Brain microvascular endothelial cell (primary cell): ENCODE measurements at regions not wholly inside any gene's neighbourhood (a gene's known extent, or its start where the extent isn't known, plus 50 kb on each side); places are given as distances from the start of the nearest gene placed in this dataset.

Experiments
- DNase-seq: peaks from one replicate; pipeline ENCODE4 v3.0.0-alpha.2; 2020
- H3K27ac ChIP-seq: fragments of 250-450 bp; sonication (Bioruptor Pico); 2 replicates; pipeline ENCODE4 v1.5.1; 2020; ENCODE audit warnings: mild to moderate bottlenecking, moderate library complexity
- H3K27me3 ChIP-seq: fragments of 250-450 bp; sonication (Bioruptor Pico); replicated peaks from 2 replicates; pipeline ENCODE4 v1.5.1; 2020; ENCODE audit warnings: mild to moderate bottlenecking
- H3K36me3 ChIP-seq: fragments of 250-450 bp; sonication (Bioruptor Pico); replicated peaks from 2 replicates; pipeline ENCODE4 v1.5.1; 2020; ENCODE audit warnings: mild to moderate bottlenecking
- H3K4me3 ChIP-seq: 2 replicates; pipeline ENCODE4 v1.5.1; 2011; ENCODE audit warnings: low read depth, mild to moderate bottlenecking, control low read depth, low read length, moderate library complexity
- in situ Hi-C: cut with HindIII; loops from 2 replicates; pipeline ENCODE4 v1.10.0; 2017; ENCODE audit warnings: low sequenced_read_pairs, low pct_ligation_motif_present
- TF ChIP-seq, protein P1 (sequence below): IDR thresholded peaks from 2 replicates; pipeline ENCODE4 v1.5.1; 2011; ENCODE audit warnings: low read depth, mild to moderate bottlenecking, moderate library complexity, low read length, control low read depth, inconsistent platforms; ENCODE audit errors: missing control alignments

DNA sequence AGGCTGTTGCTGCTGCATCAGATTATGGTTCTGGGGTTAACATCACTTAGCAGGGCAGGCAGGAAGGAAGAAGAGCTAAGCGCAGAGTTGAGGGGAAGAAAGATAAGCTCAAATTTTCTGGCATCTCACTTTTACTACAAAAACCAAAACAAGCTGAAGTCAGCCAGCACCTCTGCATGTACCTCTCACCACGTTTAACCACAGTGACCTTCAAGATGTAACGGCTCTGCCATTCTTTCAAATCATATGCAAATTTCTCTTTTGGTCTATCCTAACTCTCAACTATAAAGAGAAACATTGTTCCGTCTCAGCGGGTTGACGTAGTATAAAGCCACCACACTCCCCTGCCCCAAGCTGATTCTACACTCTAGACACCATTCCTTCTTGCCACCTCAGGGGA is 154.4 kb downstream of the OMA1 start:
- H3K27ac ChIP-seq = no peak overlapping the region

DNA sequence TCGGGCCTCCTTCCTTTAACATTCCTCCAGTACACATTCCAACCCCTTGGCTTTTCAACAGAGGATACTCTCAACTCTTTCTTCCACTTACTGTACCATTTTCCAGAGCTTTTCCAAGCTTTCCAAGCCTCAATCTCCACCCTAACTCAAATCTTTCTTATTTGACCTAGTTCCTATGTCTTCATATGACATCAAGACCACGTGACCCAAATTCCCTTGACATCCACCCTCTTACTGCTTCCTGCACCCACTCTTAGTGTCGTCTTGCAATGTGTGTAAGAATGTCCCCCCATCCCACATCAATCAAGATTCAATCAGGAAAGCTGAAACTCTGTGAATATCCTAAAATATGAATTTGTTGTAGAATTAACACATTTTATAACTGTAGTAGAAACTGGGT is 155.0 kb downstream of the OMA1 start:
- TF ChIP-seq, protein P1, sequence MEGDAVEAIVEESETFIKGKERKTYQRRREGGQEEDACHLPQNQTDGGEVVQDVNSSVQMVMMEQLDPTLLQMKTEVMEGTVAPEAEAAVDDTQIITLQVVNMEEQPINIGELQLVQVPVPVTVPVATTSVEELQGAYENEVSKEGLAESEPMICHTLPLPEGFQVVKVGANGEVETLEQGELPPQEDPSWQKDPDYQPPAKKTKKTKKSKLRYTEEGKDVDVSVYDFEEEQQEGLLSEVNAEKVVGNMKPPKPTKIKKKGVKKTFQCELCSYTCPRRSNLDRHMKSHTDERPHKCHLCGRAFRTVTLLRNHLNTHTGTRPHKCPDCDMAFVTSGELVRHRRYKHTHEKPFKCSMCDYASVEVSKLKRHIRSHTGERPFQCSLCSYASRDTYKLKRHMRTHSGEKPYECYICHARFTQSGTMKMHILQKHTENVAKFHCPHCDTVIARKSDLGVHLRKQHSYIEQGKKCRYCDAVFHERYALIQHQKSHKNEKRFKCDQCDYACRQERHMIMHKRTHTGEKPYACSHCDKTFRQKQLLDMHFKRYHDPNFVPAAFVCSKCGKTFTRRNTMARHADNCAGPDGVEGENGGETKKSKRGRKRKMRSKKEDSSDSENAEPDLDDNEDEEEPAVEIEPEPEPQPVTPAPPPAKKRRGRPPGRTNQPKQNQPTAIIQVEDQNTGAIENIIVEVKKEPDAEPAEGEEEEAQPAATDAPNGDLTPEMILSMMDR = no peak
- H3K4me3 ChIP-seq = no peak overlapping the region

More for the DNA sequence above, 154.4 kb downstream of the OMA1 start:
- in situ Hi-C loops = no loop called here
- H3K36me3 ChIP-seq = no peaks in the 10 kb centered on the region
- TF ChIP-seq, protein P1 = no peak
- no peaks in the 10 kb centered on the region for H3K27me3 ChIP-seq
- no peak overlapping the region for H3K4me3 ChIP-seq
- no peak for DNase-seq

GRCh38 chr1:58391056-58391455 is 155.5 kb downstream of the OMA1 start:
- in situ Hi-C loops = no loop called here

More for the DNA sequence above, 155.0 kb downstream of the OMA1 start:
- Histone ChIP-seq H3K36me3 (no peaks in the 10 kb centered on the region), H3K27me3 (no peaks in the 10 kb centered on the region), H3K27ac (no peak overlapping the region)
- DNase-seq = no peak
- in situ Hi-C loops = no loop called here

DNA sequence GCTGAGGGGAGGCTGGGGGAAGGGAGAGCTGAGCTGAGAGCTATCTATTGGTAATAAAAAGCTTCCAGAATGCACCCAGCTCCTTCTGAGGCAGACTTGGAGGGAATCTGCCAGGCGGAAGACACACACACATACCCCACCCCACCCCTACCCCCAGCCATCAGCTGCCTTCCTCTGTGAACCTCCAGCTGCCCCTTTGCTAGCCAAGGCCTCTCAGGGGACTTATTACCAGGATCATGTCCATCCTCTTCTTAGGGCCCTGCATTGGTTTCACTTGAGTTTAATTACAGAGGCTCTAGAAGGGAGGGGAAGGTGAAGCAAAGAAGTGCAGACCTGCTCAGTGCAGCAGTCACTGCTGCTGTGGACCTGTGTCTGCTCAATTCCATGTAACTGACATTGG is 156.4 kb downstream of the OMA1 start:
- Histone ChIP-seq H3K4me3 (no peak overlapping the region), H3K36me3 (no peaks in the 10 kb centered on the region), H3K27me3 (no peaks in the 10 kb centered on the region), H3K27ac (no peak overlapping the region)
- no peak for DNase-seq
- TF ChIP-seq, protein P1 = no peak
- in situ Hi-C loops = no loop called here

More at GRCh38 chr1:58391056-58391455, 155.5 kb downstream of the OMA1 start:
- DNase-seq = no peak
- TF ChIP-seq, protein P1 = no peak
- Histone ChIP-seq H3K27me3 (no peaks in the 10 kb centered on the region), H3K27ac (no peak overlapping the region), H3K4me3 (no peak overlapping the region), H3K36me3 (no peaks in the 10 kb centered on the region)

GRCh38 chr1:58380345-58380744 is 166.2 kb downstream of the OMA1 start:
- no peak for DNase-seq
- Histone ChIP-seq H3K36me3 (no peaks in the 10 kb centered on the region), H3K27ac (no peak overlapping the region), H3K4me3 (no peak overlapping the region), H3K27me3 (no peaks in the 10 kb centered on the region)
- TF ChIP-seq, protein P1 = no peak
- in situ Hi-C loops = no loop called here

DNA sequence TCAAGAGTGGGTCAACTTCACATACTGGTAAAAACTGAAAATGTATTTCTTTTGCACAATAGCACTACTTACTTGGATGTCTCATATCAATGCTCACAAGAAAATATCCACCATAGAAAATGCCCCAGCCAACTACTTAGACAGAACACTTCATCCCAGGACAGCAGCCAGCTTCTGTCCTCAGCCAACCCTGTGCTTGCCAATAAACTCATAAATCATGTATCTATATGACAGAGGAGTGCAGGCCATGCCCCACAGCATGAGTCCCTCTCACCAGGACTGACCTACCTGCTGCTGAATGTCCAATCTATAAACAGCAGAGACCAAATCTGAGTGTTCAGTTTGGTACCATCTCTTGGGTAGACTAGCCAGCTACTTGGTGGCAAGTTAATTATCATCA is 179.3 kb downstream of the OMA1 start:
- H3K36me3 ChIP-seq = no peaks in the 10 kb centered on the region
- in situ Hi-C loops = no loop called here
- no peak for DNase-seq
- no peak overlapping the region for H3K4me3 ChIP-seq
- no peaks in the 10 kb centered on the region for H3K27me3 ChIP-seq
- TF ChIP-seq, protein P1 = no peak
- no peak overlapping the region for H3K27ac ChIP-seq
